ENCODE measurements at regions not wholly inside any gene's neighbourhood (a gene's known extent, or its start where the extent isn't known, plus 50 kb on each side); places are given as distances from the start of the nearest gene placed in this dataset.

- DNase-seq: peak; percentile 34 to 60
Measured at GRCh38 chr16:66315210-66315825, 51.2 kb upstream of the CDH5 start.

DNA sequence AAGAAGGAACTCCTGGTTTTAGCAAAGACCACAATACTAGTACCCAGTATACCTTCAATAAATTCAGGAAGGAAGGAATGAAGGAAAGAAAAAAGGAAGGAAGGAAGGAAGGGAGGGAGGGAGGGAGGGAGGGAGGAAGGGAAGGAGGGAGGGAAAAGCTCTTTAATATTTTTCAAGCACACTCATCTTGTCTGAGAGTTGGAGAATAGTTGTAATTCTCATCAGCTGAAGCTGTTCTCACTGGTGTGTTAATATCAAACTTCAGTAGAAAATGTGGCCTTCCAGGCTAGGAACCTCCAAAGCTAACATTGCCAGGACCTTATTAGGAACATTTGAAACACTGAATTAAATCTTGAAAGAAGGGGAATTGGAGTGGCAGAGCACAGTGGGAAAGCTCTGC, 55.2 kb upstream of the CDH5 start:
- DNase-seq: no peak

GRCh38 chr16:66309215-66309807, 57.2 kb upstream of the CDH5 start:
- no peak for DNase-seq

DNA sequence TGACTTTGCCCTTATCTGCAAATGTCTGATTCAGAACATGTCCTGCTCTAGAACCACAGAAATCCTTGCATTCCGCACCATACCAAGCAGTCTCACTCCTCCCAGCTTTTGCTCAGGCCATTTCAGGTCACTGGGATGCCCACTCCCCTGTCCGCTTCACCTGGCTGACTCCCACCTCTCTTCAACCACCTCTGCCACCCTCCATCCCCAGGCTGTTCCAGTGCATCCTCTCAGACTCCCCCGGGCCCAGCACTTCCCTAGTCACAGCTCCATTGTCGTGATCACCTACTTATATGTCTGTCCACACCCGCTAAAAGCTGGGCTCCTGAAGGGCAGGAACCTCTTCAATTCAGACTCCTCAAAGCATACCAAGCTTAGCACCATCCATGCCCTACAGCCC, 58.4 kb upstream of the CDH5 start:
- no peak for DNase-seq

- DNase-seq: no peak
Measured at GRCh38 chr16:66306366-66307150, 59.9 kb upstream of the CDH5 start.

GRCh38 chr16:66304961-66305360, 61.5 kb upstream of the CDH5 start:
- no peak for DNase-seq

DNA sequence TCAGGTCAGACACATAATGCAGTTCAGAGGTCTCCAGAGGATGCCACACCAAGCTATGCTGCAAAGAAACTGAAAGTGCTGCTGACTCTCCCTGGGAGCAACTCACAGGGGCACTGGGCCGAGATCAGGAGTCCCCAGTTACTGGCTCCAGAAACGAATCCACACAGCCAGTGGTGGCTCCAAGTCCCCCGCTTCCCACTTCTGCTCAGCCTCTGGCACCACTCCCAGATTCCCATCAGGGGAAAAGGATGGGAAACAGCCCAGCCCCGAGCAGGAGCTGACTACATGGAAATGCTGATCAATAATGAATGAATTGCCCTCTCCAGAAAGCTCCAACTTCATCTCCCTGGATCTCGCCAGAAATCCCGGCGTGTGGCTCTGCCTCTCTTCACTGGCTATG, 62.3 kb upstream of the CDH5 start:
- DNase-seq: no peak

DNA sequence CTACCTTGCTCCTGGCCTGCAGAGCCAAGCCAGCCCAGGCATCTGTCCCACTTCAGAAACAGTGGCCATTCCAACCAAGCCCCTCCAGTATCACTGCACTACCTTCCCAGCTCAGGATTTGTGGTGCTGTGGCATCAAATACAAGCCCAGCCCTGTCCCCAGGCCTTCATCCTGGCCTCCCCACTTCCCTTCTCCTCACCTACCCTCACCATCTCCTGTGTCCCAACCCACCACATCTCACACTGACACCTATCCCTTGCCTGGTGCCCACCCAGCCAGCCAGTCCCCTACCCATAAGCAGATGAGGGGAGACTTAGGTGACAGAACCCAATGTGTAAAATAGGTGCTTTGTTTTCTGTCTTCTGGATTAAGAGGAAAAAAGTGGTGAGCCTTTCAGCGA, 66.0 kb upstream of the CDH5 start:
- DNase-seq: no peak

DNA sequence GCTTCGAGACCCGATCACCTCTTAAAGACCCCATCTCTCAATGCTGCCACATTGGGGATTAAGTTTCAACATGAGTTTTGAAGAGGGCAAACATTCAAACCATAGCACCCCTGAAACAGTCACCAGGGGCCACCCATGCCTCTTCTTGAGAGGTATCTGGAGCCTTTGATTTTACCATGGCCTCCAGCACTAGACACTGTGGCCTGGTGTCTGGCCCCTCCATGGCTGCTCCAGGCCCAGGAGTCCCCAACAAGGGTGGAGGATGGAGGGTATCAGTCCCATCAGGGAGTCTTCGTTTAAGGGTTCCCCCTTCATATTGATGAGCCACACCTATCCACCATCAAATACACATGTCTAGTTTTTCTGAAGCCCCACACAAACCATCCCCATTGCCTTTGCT, 66.5 kb upstream of the CDH5 start:
- no peak for DNase-seq

GRCh38 chr16:66299349-66299748, 67.1 kb upstream of the CDH5 start:
- no peak for DNase-seq

DNA sequence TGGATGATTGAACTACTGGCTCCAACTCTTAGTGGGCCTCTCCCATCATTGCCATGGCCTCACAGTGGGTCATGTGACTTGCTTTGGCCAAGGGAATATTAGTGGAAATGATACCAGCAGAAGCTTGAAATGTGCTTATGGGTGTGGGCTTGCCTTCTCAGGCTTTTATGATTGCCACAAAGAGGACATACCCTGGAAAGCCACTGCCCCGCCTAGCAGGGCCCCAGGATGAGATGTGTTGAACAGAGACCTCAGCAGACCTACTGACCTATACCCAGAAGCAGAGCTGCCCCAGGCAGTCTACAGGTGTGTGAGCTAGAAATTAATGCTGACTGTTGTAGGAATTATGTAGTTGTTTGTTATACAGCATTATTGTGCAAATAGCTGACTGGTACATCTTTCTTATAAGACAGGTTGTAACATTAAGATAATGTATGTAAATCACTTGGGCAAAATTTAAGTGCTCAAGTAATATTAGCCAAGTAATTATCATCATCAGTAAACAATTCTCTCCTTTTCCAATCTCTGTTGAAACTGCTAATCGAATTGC, 67.8 kb upstream of the CDH5 start:
- no peak for DNase-seq

DNA sequence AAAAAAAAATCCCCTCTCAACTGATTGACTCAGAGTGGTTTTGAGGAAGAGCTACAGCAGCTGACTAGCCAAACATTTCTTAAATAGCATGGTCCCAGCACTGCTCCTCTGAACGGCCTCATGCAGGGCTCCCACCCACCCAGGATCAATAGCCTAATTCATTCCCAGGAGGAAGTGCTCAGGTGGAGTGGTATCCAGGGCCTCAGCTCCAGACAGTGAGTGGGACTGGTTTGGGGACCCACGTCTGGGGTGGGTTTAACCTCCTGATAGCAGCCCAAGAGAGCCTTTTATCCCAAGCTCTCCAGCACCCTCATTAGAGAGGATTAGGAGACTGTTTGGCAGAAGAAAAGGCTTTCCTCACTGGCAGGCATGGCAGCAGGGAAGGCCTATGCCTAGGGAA, 68.5 kb upstream of the CDH5 start:
- no peak for DNase-seq

DNA sequence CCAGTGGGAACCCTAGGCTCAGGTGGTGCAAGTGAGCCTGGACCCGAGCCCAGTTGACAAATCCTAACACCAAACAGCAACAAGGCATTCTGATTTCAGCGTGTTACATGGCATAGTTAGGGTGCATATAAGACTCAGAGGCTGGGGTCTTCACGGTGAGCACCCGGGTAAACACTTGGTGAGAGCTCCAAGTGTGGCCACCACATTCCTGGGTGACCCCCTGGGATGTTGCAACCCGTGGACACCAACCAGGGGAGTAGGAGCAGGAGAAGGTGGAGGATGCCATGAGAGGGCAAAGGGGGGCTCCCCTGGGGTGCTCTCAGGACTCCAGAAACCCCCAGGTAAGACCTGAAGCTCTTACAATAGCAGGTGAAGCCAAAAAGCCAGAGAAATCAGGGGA, 69.9 kb upstream of the CDH5 start:
- no peak for DNase-seq

DNA sequence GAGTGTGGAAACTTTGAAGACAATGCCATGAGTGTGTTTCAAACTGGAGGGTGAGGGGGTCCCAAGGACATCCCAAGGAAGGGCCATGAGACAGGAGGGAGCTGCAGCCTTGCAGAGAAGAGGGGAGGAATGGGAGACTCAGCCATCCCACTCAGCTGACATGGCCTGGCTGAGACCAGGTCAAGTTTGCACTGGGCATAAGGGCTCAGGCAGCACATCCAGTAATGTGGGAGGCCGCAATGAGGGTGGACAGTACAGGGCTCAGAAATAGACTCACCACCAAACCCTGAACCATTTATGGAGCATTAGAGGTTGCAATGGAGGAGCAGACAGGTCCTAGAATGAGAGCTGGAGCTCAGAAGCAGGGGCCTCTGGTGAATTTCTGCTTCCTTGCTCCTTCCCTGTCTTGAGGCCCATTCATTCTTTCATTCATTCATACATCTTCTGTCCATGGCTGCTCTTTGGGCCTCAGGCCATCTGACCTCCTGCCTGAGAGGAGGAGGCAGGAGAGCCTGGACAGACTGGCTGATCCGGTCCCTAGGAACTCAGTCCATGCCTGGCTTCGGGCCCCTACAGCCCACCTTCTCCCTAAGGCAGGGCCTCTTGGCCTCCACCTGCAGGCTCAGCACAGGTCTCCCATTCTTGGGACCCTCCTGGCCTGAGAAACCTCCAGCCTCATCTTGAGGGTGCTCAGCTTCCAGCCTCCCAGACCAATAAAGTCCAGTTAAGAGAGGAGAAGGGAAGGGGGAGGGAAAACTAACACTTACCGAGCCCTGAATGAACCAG, 70.5 kb upstream of the CDH5 start:
- DNase-seq: no peak

DNA sequence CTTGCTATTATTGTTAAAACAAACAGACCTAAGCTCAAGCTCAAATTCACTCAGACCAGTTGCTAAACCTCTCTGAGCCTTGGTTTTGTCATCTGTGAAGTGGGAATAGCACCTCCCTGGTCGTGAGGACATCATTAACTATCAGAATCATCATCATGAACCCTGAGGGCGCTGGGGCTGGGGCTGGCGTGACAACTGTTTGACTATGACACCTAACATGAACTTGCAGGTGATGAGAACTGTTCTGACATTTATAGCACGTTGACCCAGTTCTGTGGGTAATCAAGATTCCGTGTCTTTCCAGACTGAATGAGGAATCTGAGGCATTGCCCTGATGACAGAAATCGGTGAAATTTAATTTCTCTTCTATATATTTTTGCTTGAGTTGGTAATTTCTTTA, 71.3 kb upstream of the CDH5 start:
- no peak for DNase-seq

- no peak for DNase-seq
Measured at GRCh38 chr16:66294507-66294906, 72.0 kb upstream of the CDH5 start.

GRCh38 chr16:66293932-66294331, 72.6 kb upstream of the CDH5 start:
- DNase-seq: no peak

- DNase-seq: no peak
Measured at GRCh38 chr16:66293207-66293735, 73.2 kb upstream of the CDH5 start.

GRCh38 chr16:66292241-66292935, 74.1 kb upstream of the CDH5 start:
- DNase-seq: no peak

- DNase-seq: no peak
Measured at GRCh38 chr16:66291833-66292232, 74.7 kb upstream of the CDH5 start.

- no peak for DNase-seq
Measured at GRCh38 chr16:66290431-66290830, 76.1 kb upstream of the CDH5 start.

- no peak for DNase-seq
Measured at GRCh38 chr16:66289986-66290385, 76.5 kb upstream of the CDH5 start.
